NOMO-1 (cell line): ENCODE measurements at regions not wholly inside any gene's neighbourhood (a gene's known extent, or its start where the extent isn't known, plus 50 kb on each side); places are given as distances from the start of the nearest gene placed in this dataset.
"Not testable (repeated sequence)": the region's sequence is repeated elsewhere in the genome, so short reads cannot be mapped to it uniquely, and the experiment has no call there.

Experiments
- DNase-seq, 2 experiments: peaks; one replicate each; lab custom pipeline; 2025; ENCODE audit not compliant: unreplicated experiment in 2 of 2; lab: John Stamatoyannopoulos, UW

GRCh38 chr1:195763907-195764374, 844.3 kb downstream of the KCNT2 start:
- no peak for DNase-seq

GRCh38 chr1:195763146-195763906, 844.9 kb downstream of the KCNT2 start:
- no peak for DNase-seq

GRCh38 chr1:195761104-195761503, 847.1 kb downstream of the KCNT2 start:
- no peak for DNase-seq

GRCh38 chr1:195756109-195756508, 852.1 kb downstream of the KCNT2 start:
- DNase-seq = no peak

GRCh38 chr1:195754874-195755273, 853.4 kb downstream of the KCNT2 start:
- no peak for DNase-seq

GRCh38 chr1:195754303-195754702, 853.9 kb downstream of the KCNT2 start:
- DNase-seq = no peak

GRCh38 chr1:195748969-195749368, 859.3 kb downstream of the KCNT2 start:
- DNase-seq = no peak

GRCh38 chr1:195745189-195746010, 862.8 kb downstream of the KCNT2 start:
- no peak for DNase-seq

GRCh38 chr1:195744256-195744655, 864.0 kb downstream of the KCNT2 start:
- DNase-seq = no peak

GRCh38 chr1:195740862-195741261, 867.4 kb downstream of the KCNT2 start:
- DNase-seq = no peak

- no peak for DNase-seq
These were observed 869.1 kb downstream of the KCNT2 start for GRCh38 chr1:195738966-195739650.

GRCh38 chr1:195735140-195735539, 873.1 kb downstream of the KCNT2 start:
- DNase-seq = no peak

- DNase-seq = peak in 1 of 2 experiments; percentile 2
These were observed 874.4 kb downstream of the KCNT2 start for GRCh38 chr1:195733826-195734225.

GRCh38 chr1:195733408-195733807, 874.8 kb downstream of the KCNT2 start:
- no peak for DNase-seq

GRCh38 chr1:195731385-195731784, 876.9 kb downstream of the KCNT2 start:
- DNase-seq = no peak

GRCh38 chr1:195723796-195724194, 884.4 kb downstream of the KCNT2 start:
- DNase-seq = no peak

GRCh38 chr1:195722852-195723795, 885.1 kb downstream of the KCNT2 start:
- not testable (repeated sequence) for DNase-seq

GRCh38 chr1:195722146-195722545, 886.1 kb downstream of the KCNT2 start:
- DNase-seq = not testable (repeated sequence)

- no peak for DNase-seq
These were observed 886.8 kb downstream of the KCNT2 start for GRCh38 chr1:195721210-195721971.
